ENCODE measurements at regions not wholly inside any gene's neighbourhood (a gene's known extent, or its start where the extent isn't known, plus 50 kb on each side); places are given as distances from the start of the nearest gene placed in this dataset.
A peak's percentile ranks its signal among the peaks of the same experiment; 100 is the strongest.

DNA sequence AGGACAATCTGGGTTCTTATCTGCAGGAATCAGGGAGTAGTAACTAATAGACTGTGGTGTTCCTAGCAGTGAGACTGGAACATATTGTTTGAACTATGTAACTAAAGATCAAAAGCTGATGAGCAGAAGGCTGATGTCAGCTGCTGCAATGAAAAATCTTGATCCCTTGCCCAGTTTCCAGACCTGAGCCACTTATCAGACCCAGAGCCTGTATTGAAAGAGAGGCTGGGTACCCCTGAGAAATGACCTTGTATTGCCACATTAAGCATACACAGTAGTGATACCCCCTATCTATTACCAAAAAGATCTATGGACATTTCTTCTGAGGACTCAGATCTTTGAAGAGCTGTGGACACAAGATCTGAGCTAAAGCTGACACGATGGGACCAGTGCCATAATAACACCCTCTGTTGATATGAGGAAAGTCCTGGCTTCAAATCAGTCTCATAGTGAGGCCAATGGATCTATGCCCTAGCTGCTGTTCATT lies 178.0 kb upstream of the GALNT2 start:
- no peak for DNase-seq
- no peak overlapping the region for H3K4me3 Mint-ChIP-seq
- peaks cover 6% of the 10 kb centered on the region for H3K27me3 Mint-ChIP-seq
- no peaks in the 10 kb centered on the region for H3K4me1 Mint-ChIP-seq
- no peaks in the 10 kb centered on the region for H3K36me3 Mint-ChIP-seq (ENCODE audit: low read depth)
- ChIA-PET POLR2A (no interaction called here), CTCF (interaction anchor here (0.9 kb wide), 1 partner anchor 12 kb away, joined by 3 read pairs; no protein-coding TSS in a partner anchor)
- H3K27ac Mint-ChIP-seq: no peak overlapping the region
- no peaks in the 10 kb centered on the region for H3K9me3 Mint-ChIP-seq

DNA sequence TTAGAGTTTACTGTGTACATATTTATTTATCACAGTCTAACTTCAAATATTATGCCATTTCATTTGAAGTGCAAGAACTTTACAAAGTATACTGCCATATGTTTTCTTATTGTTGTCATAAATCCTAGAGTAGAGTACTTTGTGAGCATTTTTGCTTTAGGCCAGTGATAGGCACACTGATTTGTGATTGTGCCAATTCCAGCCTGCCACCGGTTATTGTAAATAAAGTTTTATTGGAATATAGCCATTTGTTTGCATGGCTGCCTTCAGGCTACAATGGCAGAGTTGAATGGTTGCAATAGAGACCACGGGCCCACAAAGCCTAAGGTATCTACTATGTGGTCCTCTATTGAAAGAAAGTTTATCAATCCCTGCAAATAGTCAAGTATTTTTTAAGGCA lies 175.8 kb upstream of the GALNT2 start:
- no peaks in the 10 kb centered on the region for H3K4me1 Mint-ChIP-seq
- no peak for DNase-seq
- H3K27ac Mint-ChIP-seq: no peak overlapping the region
- H3K9me3 Mint-ChIP-seq: no peaks in the 10 kb centered on the region
- no peak overlapping the region for H3K4me3 Mint-ChIP-seq
- H3K36me3 Mint-ChIP-seq (ENCODE audit: low read depth): no peaks in the 10 kb centered on the region
- H3K27me3 Mint-ChIP-seq: peaks cover 15% of the 10 kb centered on the region
- ChIA-PET POLR2A (no interaction called here), CTCF (no interaction called here)

DNA sequence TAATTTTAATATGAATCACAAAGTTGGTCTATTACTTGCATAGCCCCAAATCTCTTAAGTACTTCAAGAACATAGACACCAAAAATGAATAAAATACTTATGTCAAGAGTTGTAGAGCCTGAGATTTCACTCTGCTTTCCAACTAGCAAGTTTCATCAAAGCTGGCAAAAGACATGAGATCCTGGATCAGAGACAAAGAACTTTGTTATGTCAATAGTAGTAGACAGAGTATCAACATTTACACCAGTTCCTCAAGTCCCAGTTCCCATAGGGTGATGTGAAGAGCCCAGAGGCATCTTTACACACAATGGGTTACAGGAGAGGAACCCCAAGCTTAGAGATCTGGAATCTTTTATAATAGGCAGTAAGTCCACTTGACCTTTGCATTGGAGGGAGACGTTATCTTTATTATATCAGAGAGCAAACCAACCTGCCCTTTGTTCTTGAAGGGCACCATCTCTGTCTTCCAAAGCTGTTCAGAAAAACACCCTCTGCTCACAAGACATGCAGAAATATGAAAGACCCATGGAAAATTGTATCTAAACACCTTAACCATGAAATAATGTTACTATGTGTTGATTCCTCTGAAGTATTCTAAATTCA lies 174.4 kb upstream of the GALNT2 start:
- Mint-ChIP-seq H3K27me3 (peaks cover 21% of the 10 kb centered on the region), H3K27ac (no peak overlapping the region), H3K36me3 (ENCODE audit: low read depth) (no peaks in the 10 kb centered on the region), H3K9me3 (no peaks in the 10 kb centered on the region), H3K4me3 (no peak overlapping the region), H3K4me1 (no peaks in the 10 kb centered on the region)
- POLR2A ChIA-PET: no interaction called here
- CTCF ChIA-PET: interaction anchor here (1.0 kb wide), 1 partner anchor 32 kb away, joined by 3 read pairs; no protein-coding TSS in a partner anchor
- peak; percentile 2 for DNase-seq

DNA sequence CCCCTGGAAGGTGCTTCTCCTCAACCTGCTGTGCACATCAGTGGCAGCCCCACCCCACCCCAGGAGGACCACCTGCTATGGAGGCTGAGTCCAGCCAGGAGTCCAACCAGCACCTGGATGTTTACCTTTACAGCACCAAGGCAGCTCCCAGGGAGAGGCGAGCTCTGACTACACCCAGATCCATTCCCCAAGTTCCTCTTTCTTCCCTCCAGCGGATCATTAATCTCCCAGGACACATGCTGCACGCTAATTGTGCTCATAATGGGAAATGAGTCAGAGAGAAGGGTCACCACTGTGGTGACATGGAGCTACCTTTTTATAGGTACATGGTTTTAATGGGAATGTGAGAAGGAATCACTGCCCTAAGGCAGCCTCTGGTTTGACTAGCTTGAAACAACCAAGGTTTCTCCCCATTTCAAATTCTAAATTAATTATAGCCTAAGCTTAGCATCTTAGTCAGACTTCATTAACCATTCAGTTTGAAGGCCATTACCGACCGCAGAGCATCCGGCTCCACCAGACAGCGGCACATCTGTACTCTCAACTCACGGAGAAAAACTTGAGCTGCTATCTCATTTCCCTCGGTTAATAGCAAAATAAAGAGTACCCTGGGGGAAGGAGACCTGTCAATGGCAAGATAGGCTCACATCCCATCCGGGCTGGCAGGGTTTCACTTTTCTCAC lies 173.1 kb upstream of the GALNT2 start:
- no peaks in the 10 kb centered on the region for H3K9me3 Mint-ChIP-seq
- POLR2A ChIA-PET: interaction anchor here (0.6 kb wide), 1 partner anchor 516 kb away, joined by 3 read pairs; no protein-coding TSS in a partner anchor
- H3K4me3 Mint-ChIP-seq: no peak overlapping the region
- DNase-seq: peak; percentile 1
- H3K27ac Mint-ChIP-seq: no peak overlapping the region
- CTCF ChIA-PET: no interaction called here
- no peaks in the 10 kb centered on the region for H3K36me3 Mint-ChIP-seq (ENCODE audit: low read depth)
- peaks cover 21% of the 10 kb centered on the region for H3K27me3 Mint-ChIP-seq
- no peaks in the 10 kb centered on the region for H3K4me1 Mint-ChIP-seq

DNA sequence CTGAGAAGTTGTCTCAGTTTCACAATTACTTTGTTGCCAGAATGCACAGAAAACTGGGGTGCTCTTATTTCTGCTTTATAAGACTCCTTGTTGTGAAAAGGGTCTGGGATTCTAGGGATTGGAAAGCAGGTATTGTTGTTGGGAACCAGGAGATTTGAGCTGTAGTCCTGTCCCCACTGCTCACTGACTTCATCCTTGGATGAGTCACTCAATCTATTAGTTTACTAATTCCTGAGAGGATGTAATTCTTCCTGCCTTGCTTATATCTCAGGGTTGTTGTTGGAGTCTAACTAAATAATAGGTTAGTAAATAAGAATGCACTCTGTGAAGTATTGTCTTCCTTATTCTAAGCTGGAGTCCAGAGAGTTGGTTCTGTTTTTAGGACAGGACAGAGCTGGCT lies 172.5 kb upstream of the GALNT2 start:
- H3K27me3 Mint-ChIP-seq: peaks cover 21% of the 10 kb centered on the region
- no peak for DNase-seq
- CTCF ChIA-PET: no interaction called here
- no peak overlapping the region for H3K4me3 Mint-ChIP-seq
- H3K9me3 Mint-ChIP-seq: no peaks in the 10 kb centered on the region
- H3K36me3 Mint-ChIP-seq (ENCODE audit: low read depth): no peaks in the 10 kb centered on the region
- H3K27ac Mint-ChIP-seq: no peak overlapping the region
- H3K4me1 Mint-ChIP-seq: no peaks in the 10 kb centered on the region
- POLR2A ChIA-PET: interaction anchor here (0.6 kb wide), 1 partner anchor 516 kb away, joined by 3 read pairs; no protein-coding TSS in a partner anchor

DNA sequence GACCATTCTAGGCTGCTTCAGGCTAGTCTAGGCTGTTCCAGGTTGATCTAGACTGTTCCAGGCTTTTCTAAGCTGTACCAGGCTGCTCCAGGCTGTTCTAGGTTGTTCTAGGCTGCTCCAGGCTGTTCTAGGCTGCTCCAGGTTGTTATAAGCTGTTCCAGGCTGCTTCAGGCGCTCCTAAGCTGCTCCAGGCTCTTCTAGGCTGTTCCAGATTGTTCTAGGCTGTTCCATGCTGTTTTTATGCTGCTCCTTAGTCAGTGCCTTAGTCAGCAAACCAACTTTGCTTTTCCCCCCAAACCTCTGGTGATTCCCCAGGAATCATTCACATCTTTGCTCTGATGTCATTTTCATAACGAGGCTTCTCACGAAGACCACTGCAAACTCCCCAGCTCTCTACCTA lies 171.4 kb upstream of the GALNT2 start:
- Mint-ChIP-seq H3K4me3 (no peak overlapping the region), H3K9me3 (no peaks in the 10 kb centered on the region), H3K4me1 (no peaks in the 10 kb centered on the region), H3K27me3 (peaks cover 27% of the 10 kb centered on the region), H3K27ac (no peak overlapping the region), H3K36me3 (ENCODE audit: low read depth) (no peaks in the 10 kb centered on the region)
- CTCF ChIA-PET: no interaction called here
- no peak for DNase-seq
- POLR2A ChIA-PET: no interaction called here

DNA sequence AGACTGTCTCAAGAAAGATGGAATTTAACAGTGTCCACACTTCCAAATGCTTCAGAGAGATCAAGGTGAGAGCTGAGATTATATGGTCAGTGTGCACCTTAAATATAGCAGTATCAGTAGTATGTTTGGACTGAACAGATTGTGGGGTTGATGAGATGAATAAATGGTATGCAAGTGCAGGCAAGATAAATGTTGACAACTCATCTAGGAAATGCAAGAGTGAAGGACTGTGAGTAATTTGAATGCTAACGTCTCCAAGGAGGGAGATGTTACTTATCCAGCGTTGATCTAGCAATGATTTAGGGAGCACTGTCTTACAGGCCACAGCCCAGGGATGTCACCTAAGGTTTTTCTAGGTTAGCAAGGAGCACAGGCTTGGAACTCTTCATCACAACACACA lies 170.7 kb upstream of the GALNT2 start:
- no peak for DNase-seq
- CTCF ChIA-PET: no interaction called here
- POLR2A ChIA-PET: no interaction called here
- no peaks in the 10 kb centered on the region for H3K4me1 Mint-ChIP-seq
- H3K27ac Mint-ChIP-seq: no peak overlapping the region
- H3K27me3 Mint-ChIP-seq: peaks cover 30% of the 10 kb centered on the region
- no peak overlapping the region for H3K4me3 Mint-ChIP-seq
- H3K9me3 Mint-ChIP-seq: no peaks in the 10 kb centered on the region
- no peaks in the 10 kb centered on the region for H3K36me3 Mint-ChIP-seq (ENCODE audit: low read depth)

DNA sequence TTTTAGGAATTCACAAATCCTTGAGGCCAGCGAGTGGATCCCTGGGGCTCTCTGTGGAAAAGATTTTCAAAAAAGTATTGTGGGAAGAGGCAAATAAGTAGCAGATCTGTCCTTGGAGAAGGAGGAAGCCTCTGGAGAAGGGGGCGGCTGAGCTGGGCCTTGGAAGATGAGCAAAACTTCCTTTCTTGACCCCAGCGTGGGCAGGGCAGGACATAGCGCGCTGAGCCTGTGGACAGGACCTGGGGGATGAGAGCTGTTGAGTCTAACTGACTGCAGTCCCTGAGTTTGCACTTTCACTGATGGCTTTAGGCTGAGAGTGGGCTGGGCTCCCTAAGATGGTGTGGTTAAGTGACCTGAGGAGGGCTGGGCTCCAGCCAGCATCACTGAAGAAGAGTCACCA lies 170.2 kb upstream of the GALNT2 start:
- Mint-ChIP-seq H3K4me3 (no peak overlapping the region), H3K27ac (no peak overlapping the region), H3K4me1 (no peaks in the 10 kb centered on the region), H3K9me3 (no peaks in the 10 kb centered on the region), H3K36me3 (ENCODE audit: low read depth) (no peaks in the 10 kb centered on the region), H3K27me3 (peaks cover 33% of the 10 kb centered on the region)
- POLR2A ChIA-PET: no interaction called here
- CTCF ChIA-PET: no interaction called here
- no peak for DNase-seq

DNA sequence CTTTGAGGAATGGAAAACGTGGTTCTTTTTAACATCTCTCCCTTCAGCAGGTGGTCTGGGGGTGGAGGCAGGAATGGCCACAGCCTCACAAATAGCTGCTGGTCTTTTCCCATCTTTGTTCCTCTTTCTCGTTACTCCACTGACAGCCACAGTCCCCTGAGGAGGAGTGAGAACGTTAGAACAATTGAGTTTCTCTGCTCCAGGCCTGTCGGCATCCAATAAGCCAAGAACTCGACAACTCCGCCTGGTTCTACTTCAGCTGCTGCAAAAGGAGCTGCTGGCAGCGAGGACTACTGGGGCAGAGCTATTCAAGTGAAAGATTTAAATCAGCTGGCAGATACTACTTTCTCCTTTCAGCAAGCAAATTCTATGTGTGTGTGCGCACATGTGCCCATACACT lies 169.5 kb upstream of the GALNT2 start:
- Mint-ChIP-seq H3K4me1 (no peaks in the 10 kb centered on the region), H3K9me3 (no peaks in the 10 kb centered on the region), H3K27ac (no peak overlapping the region), H3K4me3 (no peak overlapping the region), H3K36me3 (ENCODE audit: low read depth) (no peaks in the 10 kb centered on the region), H3K27me3 (peaks cover 36% of the 10 kb centered on the region)
- ChIA-PET POLR2A (no interaction called here), CTCF (no interaction called here)
- no peak for DNase-seq

DNA sequence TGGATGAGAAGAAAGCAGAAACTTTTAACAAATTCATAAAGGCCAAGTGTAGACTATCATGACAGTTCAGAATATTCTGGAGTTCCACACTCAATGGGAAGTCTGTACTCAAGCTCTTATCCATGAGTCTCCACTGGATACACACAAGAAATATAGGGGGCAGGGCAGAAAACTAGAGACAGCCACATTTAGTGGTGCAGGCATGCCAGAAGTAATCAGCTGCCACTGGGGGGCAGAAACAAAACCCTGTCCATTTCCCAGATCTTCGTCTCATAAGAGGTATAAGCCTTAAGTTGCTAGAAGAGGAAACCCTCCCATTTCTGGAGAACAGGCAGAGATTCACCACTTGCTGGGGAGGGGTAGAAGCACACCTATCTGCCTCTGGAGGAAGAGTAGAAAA lies 166.8 kb upstream of the GALNT2 start:
- no peak for DNase-seq
- peaks cover 47% of the 10 kb centered on the region for H3K27me3 Mint-ChIP-seq
- no peaks in the 10 kb centered on the region for H3K4me1 Mint-ChIP-seq
- POLR2A ChIA-PET: no interaction called here
- no peak overlapping the region for H3K4me3 Mint-ChIP-seq
- H3K9me3 Mint-ChIP-seq: no peaks in the 10 kb centered on the region
- CTCF ChIA-PET: no interaction called here
- H3K36me3 Mint-ChIP-seq (ENCODE audit: low read depth): no peaks in the 10 kb centered on the region
- no peak overlapping the region for H3K27ac Mint-ChIP-seq

DNA sequence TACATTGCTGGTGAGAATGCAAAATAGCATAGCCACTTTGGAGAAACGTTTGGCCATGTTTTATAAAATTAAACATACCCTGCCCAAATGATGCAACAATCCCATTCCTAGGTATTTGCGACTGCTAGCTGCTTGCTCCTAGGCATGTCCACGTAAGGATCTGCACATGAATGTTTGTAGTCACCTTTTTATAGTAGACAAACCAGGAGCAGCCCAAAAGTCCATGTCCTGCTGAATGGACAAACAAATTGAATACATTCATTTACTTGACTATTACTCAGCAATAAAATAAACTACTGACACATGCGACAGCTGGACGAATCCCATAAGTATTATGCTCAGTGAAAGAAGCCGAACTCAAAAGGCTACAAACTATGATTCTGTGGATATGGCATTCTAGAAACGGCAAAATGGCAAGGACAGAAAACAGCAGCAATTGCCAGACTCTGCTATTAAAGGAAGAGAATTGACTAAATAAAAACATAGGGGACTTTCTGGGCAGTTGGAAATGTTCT lies 161.9 kb upstream of the GALNT2 start:
- DNase-seq: no peak
- POLR2A ChIA-PET: no interaction called here
- H3K27me3 Mint-ChIP-seq: peaks cover 60% of the 10 kb centered on the region
- CTCF ChIA-PET: no interaction called here
- no peak overlapping the region for H3K4me3 Mint-ChIP-seq
- H3K9me3 Mint-ChIP-seq: no peaks in the 10 kb centered on the region
- no peaks in the 10 kb centered on the region for H3K36me3 Mint-ChIP-seq (ENCODE audit: low read depth)
- no peak overlapping the region for H3K27ac Mint-ChIP-seq
- no peaks in the 10 kb centered on the region for H3K4me1 Mint-ChIP-seq

DNA sequence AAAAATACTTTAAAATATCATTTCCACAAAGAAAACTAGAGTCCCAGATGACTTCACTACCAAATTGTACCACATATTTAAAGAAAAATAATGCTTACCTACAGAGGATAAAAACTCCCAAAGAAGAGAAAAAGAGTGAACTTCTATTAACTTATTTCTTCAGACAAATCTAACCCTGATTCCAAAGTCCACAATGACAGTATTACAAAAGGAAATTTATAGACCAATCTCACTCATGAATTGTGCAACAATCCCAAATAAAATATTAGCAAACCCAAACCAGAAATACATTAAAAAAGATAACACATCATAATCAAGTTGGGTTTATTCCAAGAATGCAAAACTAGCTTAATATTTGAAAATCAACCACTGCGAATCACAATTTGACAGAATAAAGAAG lies 161.4 kb upstream of the GALNT2 start:
- POLR2A ChIA-PET: no interaction called here
- CTCF ChIA-PET: no interaction called here
- Mint-ChIP-seq H3K4me3 (no peak overlapping the region), H3K9me3 (no peaks in the 10 kb centered on the region), H3K27ac (no peak overlapping the region), H3K36me3 (ENCODE audit: low read depth) (no peaks in the 10 kb centered on the region), H3K4me1 (no peaks in the 10 kb centered on the region), H3K27me3 (peaks cover 57% of the 10 kb centered on the region)
- DNase-seq: no peak

DNA sequence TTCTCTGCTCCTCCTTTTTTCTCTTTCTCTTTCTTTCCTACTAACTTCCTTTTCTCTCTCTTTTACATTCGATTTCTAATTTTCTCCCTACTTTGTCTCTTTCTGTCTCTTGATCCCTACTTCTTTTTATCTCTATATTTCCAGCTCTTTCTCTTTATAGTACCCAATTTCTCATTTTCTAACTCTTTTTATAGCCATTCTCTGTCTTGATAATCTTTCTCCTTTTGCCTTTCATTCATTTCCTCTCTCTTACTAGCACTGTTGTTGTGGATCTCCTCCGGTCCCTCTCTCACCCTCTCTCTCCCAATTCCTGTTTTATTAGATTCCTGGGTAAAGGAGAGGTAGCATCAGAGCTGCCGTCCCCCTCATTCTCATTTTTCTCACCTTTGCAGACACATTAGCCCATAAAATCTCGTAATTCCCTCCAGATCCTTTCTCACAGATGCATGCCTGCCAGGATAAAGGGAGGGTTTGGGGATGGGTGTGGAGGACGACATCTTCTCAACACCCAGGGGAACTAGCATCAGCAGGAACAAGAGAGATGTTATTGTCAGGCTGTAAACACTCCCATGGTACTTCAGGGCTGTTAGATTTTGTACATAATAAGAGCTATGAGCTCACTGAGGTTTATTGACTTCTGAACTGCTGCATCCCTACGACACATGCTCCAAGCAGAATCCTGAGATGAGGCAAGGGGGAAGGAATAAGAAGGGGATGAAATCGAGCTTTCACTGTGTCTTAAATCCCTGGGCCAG lies 159.0 kb upstream of the GALNT2 start:
- peaks cover 51% of the 10 kb centered on the region for H3K27me3 Mint-ChIP-seq
- H3K4me3 Mint-ChIP-seq: no peak overlapping the region
- ChIA-PET POLR2A (no interaction called here), CTCF (no interaction called here)
- H3K9me3 Mint-ChIP-seq: no peaks in the 10 kb centered on the region
- no peaks in the 10 kb centered on the region for H3K4me1 Mint-ChIP-seq
- DNase-seq: no peak
- no peak overlapping the region for H3K27ac Mint-ChIP-seq
- no peaks in the 10 kb centered on the region for H3K36me3 Mint-ChIP-seq (ENCODE audit: low read depth)
